ENCODE measurements at regions not wholly inside any gene's neighbourhood (a gene's known extent, or its start where the extent isn't known, plus 50 kb on each side); places are given as distances from the start of the nearest gene placed in this dataset.

DNA sequence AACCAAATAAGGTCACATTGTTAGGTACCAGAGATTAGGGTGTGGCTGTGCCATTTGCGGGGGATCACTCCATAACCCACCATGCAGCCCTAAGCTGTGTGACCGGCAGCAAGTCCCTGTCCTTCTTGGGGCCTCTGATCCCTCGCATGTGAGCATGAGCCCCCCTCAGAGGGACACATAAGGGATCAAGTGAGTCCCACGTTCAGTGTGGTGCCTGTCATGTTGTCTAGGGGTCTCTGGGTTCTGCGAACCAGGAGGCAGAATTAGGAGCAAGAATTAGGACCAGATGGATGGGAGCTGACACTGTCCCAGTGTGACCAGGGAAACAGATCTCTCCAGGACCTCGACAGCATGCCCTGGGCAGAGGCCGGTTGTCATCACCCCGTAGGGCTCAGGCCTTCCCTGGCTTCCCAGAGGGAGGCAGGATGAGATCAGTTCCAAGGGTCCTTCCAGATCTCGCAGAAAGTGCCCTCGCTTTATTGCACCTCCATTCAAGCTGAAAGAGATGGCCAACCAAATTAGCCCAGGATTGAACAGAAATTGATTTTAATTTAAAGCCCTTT, 113.2 kb upstream of the OTOS start:
- H3K9me3 ChIP-seq (ENCODE audit: low read length) = no peaks in the 10 kb centered on the region
- H3K4me3 ChIP-seq (ENCODE audit: low read depth in 1 of 2, low read length in 2 of 2) = no peak overlapping the region
- H3K4me1 ChIP-seq (ENCODE audit: insufficient read depth, low read length) = peaks cover 13% of the 10 kb centered on the region
- H3K36me3 ChIP-seq (ENCODE audit: insufficient read depth, low read length) = no peaks in the 10 kb centered on the region
- H3K27me3 ChIP-seq (ENCODE audit: control insufficient read depth in 1 of 2, insufficient read depth in 2 of 2, low read length in 2 of 2) = no peaks in the 10 kb centered on the region
- no peak overlapping the region for H3K27ac ChIP-seq (ENCODE audit: low read depth, low read length)
- no peak overlapping the region for H3K9ac ChIP-seq (ENCODE audit: low read length)

DNA sequence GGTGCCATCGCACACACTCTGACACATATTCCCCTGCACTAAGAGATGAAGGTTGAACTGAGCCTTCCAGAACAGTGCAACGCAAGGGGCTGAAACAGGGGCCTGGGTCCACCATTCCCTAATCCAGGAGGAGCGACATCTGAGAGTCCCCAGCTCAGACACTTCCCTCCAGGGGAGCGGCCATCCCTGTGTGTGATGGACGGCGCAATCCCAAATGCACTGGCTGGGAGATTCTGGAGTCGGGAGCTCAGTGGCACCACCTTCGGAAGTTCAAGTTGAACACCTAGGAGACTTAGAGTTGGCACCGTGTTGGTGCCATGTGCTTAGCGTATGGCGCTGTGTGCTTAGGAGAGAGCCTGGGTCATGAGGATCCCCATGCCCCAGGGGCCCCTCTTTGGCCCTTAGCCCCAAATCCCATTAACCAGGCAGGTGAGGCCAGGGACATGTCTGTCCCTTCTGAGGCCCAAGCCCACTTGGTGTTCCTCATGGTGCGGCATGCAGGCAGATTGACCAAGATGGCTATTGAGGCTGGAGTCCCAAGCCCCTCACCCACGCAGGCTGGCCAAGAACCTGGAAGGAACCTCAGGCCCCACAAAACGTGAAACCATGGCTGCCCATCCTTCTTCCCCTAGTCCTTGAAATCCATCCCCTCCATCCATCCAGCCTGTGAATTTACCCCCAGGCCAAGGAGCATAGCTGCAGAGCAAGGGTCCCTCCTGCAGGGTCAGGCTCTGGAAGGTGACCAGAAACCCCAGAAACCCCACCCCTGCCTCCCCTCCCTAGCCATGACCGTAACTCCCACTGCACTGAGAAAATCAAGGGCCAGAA, 114.1 kb upstream of the OTOS start:
- Histone ChIP-seq H3K4me3 (ENCODE audit: low read depth in 1 of 2, low read length in 2 of 2) (no peak overlapping the region), H3K27ac (ENCODE audit: low read depth, low read length) (no peak overlapping the region), H3K36me3 (ENCODE audit: insufficient read depth, low read length) (no peaks in the 10 kb centered on the region), H3K4me1 (ENCODE audit: insufficient read depth, low read length) (peaks cover 22% of the 10 kb centered on the region), H3K27me3 (ENCODE audit: control insufficient read depth in 1 of 2, insufficient read depth in 2 of 2, low read length in 2 of 2) (no peaks in the 10 kb centered on the region), H3K9ac (ENCODE audit: low read length) (no peak overlapping the region), H3K9me3 (ENCODE audit: low read length) (no peaks in the 10 kb centered on the region)

DNA sequence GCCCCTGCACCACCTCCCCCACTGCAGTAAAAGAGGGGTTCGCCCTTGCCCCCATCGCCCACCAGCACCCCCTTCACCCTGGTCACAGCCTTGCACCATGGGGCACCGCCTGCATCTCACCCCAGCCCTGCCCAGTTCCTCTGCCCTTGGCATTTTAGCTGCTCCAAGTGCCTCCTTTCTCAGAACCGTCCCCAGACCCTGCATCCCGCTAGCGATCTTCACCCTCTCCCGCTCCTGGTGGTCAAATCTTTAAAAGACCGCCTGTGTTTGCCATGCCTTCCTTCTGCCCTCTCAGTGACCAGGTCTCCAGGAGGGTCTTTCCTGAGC, 114.7 kb upstream of the OTOS start:
- Histone ChIP-seq H3K9ac (ENCODE audit: low read length) (no peak overlapping the region), H3K4me1 (ENCODE audit: insufficient read depth, low read length) (peaks cover 27% of the 10 kb centered on the region), H3K27ac (ENCODE audit: low read depth, low read length) (no peak overlapping the region), H3K9me3 (ENCODE audit: low read length) (no peaks in the 10 kb centered on the region), H3K4me3 (ENCODE audit: low read depth in 1 of 2, low read length in 2 of 2) (no peak overlapping the region), H3K27me3 (ENCODE audit: control insufficient read depth in 1 of 2, insufficient read depth in 2 of 2, low read length in 2 of 2) (no peaks in the 10 kb centered on the region), H3K36me3 (ENCODE audit: insufficient read depth, low read length) (no peaks in the 10 kb centered on the region)

DNA sequence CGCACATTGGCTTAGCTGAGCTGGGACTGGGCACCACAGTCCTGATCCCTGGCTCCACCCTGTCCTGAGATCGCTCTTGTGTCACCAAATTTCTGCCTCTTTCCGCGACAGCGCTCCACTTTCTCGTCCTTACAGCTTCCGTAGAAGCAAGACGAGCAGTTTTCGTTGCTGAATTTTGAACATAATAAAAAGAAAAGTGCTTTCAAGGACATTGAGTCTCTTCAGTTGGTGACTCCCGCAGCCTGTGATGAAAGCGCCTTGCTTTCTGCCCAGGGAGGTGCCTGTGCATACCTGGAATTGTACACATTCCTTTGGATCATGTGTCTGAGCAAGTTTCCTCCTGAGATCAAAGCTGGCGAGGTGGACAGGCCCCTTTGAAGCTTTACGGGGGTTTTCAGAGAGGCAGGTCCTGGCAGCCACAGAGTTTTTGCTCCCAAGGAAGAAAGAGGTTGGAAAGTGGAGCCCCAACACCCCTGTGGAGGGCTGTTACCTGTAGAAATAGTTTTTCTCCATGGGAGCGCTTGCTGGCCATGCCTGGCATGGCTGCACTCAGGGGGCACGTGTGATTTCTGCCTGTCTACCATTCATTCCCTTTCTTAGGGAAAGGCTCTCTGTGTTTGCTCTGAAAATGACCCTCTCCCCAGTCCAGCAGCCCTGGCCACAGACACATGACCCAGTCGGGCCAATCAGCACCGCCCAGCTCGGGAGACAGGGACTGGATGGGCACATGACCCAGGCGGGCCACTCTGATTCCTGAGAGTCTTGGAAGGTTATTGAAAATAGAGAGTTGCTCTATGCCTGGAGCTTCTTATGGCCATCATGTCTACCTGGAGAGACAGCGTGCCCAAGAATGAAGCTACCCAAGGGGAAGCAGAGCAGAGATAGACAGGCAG, 115.6 kb upstream of the OTOS start:
- H3K36me3 ChIP-seq (ENCODE audit: insufficient read depth, low read length) = no peaks in the 10 kb centered on the region
- no peak overlapping the region for H3K27ac ChIP-seq (ENCODE audit: low read depth, low read length)
- H3K4me3 ChIP-seq (ENCODE audit: low read depth in 1 of 2, low read length in 2 of 2) = no peak overlapping the region
- no peaks in the 10 kb centered on the region for H3K9me3 ChIP-seq (ENCODE audit: low read length)
- H3K4me1 ChIP-seq (ENCODE audit: insufficient read depth, low read length) = peaks cover 22% of the 10 kb centered on the region
- H3K27me3 ChIP-seq (ENCODE audit: control insufficient read depth in 1 of 2, insufficient read depth in 2 of 2, low read length in 2 of 2) = no peaks in the 10 kb centered on the region
- no peak overlapping the region for H3K9ac ChIP-seq (ENCODE audit: low read length)

DNA sequence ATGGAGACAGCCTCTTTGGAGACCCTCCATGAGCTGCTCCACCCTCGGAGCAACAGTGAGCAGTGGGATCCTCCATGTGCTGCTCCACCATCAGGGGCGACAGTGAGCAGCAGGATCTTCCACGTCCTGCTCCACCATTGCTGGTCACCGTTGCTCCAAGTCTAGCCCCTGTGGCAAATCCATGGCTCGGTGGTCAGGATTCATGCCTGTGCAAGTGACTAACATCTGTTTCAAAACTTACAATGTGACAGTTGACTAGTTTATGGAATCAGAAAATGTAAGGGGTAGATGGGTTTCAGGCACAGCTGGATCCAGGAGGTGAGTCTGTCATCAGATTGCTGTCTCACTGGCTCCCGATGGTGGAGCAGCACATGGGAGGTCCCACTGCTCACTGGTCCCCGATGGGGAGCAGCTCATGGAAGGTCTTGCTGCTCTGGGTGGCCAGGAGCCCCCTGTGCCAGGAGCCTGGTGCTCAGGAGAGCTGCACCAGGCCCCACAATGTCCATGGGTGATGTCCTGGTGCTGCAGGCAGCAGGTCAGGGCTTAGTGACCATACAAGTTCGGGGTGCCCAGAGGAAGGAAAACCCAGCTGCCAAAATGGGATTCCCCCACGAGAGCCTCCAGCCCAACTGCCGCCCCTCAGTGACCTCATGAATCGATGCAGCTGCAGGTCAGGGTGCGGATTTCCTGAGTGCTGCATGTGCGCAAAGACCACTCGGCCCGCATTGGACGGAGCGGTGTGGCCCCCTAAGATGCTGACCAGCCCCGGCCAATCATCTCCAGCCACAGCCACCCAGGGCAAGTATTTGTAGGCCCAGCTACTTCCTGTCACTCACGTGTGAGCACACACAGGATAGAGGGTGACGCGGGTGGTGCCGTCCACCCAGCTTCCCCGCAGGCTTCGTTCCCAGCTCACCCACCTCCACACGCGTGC, 116.5 kb upstream of the OTOS start:
- H3K36me3 ChIP-seq (ENCODE audit: insufficient read depth, low read length) = no peaks in the 10 kb centered on the region
- no peaks in the 10 kb centered on the region for H3K27me3 ChIP-seq (ENCODE audit: control insufficient read depth in 1 of 2, insufficient read depth in 2 of 2, low read length in 2 of 2)
- peaks cover 2% of the 10 kb centered on the region for H3K9me3 ChIP-seq (ENCODE audit: low read length)
- H3K4me3 ChIP-seq (ENCODE audit: low read depth in 1 of 2, low read length in 2 of 2) = no peak overlapping the region
- no peak overlapping the region for H3K9ac ChIP-seq (ENCODE audit: low read length)
- H3K4me1 ChIP-seq (ENCODE audit: insufficient read depth, low read length) = peaks cover 14% of the 10 kb centered on the region
- H3K27ac ChIP-seq (ENCODE audit: low read depth, low read length) = no peak overlapping the region

DNA sequence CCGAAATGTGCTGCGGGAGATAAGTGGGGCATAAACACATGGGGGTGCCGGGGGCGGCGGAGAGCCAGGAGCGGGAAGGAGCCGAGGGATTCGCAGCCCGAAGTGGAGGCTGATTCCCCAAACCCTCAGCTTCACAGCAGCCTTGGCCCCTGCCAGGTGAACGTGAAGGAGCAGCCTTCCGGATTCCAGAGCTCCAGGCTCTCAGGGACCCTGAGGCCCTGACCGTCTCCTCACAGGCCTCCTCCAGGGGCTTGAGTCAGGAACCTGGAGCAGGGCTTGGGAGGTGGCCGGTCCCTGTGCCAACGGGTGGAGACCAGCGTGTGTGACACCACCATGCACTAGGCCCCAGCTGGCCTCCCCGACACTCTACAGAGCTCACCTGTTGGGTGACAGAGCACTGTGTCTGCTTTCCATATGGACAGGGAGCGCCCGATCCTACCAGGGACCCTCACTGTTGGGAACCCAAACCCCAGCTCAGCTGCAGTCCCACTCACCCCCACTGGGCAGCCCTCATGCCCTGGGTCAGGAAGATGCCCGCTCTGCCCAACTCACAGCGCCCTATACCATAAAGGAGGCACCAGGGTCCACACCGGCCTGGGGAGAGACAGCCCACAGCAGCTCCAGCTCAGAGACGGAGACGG, 117.6 kb upstream of the OTOS start:
- Histone ChIP-seq H3K9ac (ENCODE audit: low read length) (no peak overlapping the region), H3K27ac (ENCODE audit: low read depth, low read length) (no peak overlapping the region)

DNA sequence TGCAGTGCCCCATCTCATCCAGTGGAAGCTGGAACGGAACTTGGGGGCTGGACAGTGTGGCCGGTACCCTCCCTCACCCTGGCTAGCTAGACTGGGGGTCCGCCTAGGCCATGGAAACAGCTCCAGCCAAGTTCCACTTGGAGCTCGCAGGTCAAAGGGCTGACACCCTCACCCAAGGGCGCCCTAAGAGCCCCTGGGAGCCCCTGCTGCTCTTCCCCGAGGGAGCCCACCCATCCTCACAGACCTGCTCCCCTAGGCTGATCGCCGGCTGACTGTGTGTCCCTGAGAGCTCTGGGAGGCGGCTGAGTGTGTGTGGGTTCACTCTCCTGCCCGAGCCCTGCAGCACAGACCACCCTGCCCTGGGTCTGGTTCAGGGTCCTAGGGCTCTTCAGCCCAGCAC, 118.2 kb upstream of the OTOS start:
- no peak overlapping the region for H3K4me3 ChIP-seq (ENCODE audit: low read depth in 1 of 2, low read length in 2 of 2)
- peaks cover 5% of the 10 kb centered on the region for H3K9me3 ChIP-seq (ENCODE audit: low read length)
- H3K4me1 ChIP-seq (ENCODE audit: insufficient read depth, low read length) = peaks cover 14% of the 10 kb centered on the region
- no peaks in the 10 kb centered on the region for H3K36me3 ChIP-seq (ENCODE audit: insufficient read depth, low read length)
- H3K27ac ChIP-seq (ENCODE audit: low read depth, low read length) = no peak overlapping the region
- no peak overlapping the region for H3K9ac ChIP-seq (ENCODE audit: low read length)
- H3K27me3 ChIP-seq (ENCODE audit: control insufficient read depth in 1 of 2, insufficient read depth in 2 of 2, low read length in 2 of 2) = no peaks in the 10 kb centered on the region

More for the DNA sequence above, 117.6 kb upstream of the OTOS start:
- Histone ChIP-seq H3K4me3 (ENCODE audit: low read depth in 1 of 2, low read length in 2 of 2) (no peak overlapping the region), H3K4me1 (ENCODE audit: insufficient read depth, low read length) (peaks cover 14% of the 10 kb centered on the region), H3K27me3 (ENCODE audit: control insufficient read depth in 1 of 2, insufficient read depth in 2 of 2, low read length in 2 of 2) (no peaks in the 10 kb centered on the region), H3K36me3 (ENCODE audit: insufficient read depth, low read length) (no peaks in the 10 kb centered on the region), H3K9me3 (ENCODE audit: low read length) (peaks cover 5% of the 10 kb centered on the region)

DNA sequence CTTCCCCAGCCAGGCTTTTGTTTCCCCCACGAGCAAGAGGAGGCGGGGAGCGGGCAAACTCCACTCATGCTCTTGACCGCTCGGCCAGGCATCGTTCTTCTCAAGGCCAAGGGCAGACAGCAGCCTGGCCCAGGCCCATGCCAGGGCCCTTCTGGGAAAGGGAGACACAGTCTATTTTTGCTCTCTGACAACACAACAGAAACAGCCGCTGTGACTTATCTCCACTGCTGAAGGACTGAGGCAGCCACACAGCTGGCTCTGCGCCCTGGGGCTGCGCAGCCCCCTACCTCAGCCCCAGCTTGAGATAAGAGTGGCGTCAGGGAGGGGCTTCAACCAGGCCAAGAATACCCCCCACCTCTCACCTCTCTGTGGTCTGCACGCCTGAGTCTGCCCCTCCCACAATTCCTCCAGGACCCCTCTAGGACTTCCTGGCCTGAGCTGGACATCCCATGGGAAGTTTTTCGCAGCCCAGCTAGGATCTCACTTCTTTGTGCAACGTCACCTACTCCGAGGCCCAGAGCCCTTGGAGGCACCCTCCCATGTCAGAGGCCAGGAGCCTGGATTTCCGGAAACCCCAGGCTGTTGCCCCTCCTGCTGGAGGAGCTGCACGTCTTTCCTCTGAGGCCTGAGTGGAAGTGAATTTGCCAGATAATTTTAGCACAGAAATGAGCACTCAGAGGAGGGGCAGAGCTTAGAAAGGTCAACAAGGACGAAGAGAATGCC, 118.9 kb upstream of the OTOS start:
- peaks cover 5% of the 10 kb centered on the region for H3K9me3 ChIP-seq (ENCODE audit: low read length)
- H3K4me1 ChIP-seq (ENCODE audit: insufficient read depth, low read length) = peaks cover 14% of the 10 kb centered on the region
- no peak overlapping the region for H3K27ac ChIP-seq (ENCODE audit: low read depth, low read length)
- no peaks in the 10 kb centered on the region for H3K27me3 ChIP-seq (ENCODE audit: control insufficient read depth in 1 of 2, insufficient read depth in 2 of 2, low read length in 2 of 2)
- H3K36me3 ChIP-seq (ENCODE audit: insufficient read depth, low read length) = no peaks in the 10 kb centered on the region
- H3K4me3 ChIP-seq (ENCODE audit: low read depth in 1 of 2, low read length in 2 of 2) = no peak overlapping the region
- no peak overlapping the region for H3K9ac ChIP-seq (ENCODE audit: low read length)

DNA sequence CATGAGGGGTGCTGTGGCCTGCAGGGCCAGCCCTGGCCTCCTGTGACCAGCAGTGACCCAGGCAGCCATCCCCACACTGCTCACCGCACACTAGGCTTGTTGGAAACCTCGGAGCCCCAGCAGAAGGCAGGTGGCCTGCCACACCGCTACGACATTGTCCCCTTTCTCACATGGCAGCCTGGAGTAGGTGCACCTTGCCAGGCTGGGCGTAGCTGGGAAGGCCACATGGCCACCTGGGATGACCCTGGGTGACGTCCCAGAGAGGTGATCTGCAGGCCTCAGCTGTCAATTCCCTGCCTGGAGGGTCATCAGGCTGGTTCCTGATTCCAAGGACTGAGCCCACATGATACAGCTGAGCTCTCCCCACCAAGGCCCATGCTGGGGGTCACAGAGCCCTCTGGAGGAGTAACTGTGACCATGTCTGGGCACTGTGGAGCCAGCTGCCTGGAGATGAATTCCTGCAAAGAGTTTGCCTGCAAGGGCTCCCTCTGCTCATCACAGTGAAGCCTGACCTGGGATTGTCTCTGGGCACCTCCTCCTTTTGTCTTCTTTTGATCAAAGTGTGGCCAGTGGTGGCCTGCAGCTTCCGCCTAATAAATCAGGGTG, 119.6 kb upstream of the OTOS start:
- H3K9me3 ChIP-seq (ENCODE audit: low read length) = peaks cover 5% of the 10 kb centered on the region
- no peak overlapping the region for H3K9ac ChIP-seq (ENCODE audit: low read length)
- no peaks in the 10 kb centered on the region for H3K36me3 ChIP-seq (ENCODE audit: insufficient read depth, low read length)
- H3K27ac ChIP-seq (ENCODE audit: low read depth, low read length) = no peak overlapping the region
- no peaks in the 10 kb centered on the region for H3K27me3 ChIP-seq (ENCODE audit: control insufficient read depth in 1 of 2, insufficient read depth in 2 of 2, low read length in 2 of 2)
- peaks cover 14% of the 10 kb centered on the region for H3K4me1 ChIP-seq (ENCODE audit: insufficient read depth, low read length)
- no peak overlapping the region for H3K4me3 ChIP-seq (ENCODE audit: low read depth in 1 of 2, low read length in 2 of 2)

DNA sequence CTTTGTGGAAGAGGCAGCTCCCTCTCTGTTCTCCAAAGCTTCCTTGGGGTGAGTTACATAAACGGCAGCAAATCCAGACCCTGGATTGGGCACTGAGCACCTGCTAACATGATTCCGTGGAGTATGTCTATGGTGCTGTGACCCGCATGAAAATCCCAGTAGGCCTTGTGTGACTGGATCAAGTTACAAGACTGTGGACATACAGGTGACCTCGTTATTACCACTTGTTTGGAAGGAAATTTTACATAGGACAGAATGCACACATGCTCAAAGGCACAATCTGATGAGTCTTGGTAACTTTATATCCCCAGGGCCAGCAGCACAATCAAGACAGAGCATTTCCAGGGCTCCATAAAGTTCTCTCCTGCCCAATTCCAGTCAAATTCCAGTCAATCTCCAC, 120.2 kb upstream of the OTOS start:
- peaks cover 14% of the 10 kb centered on the region for H3K4me1 ChIP-seq (ENCODE audit: insufficient read depth, low read length)
- no peaks in the 10 kb centered on the region for H3K27me3 ChIP-seq (ENCODE audit: control insufficient read depth in 1 of 2, insufficient read depth in 2 of 2, low read length in 2 of 2)
- H3K36me3 ChIP-seq (ENCODE audit: insufficient read depth, low read length) = no peaks in the 10 kb centered on the region
- peaks cover 5% of the 10 kb centered on the region for H3K9me3 ChIP-seq (ENCODE audit: low read length)
- H3K4me3 ChIP-seq (ENCODE audit: low read depth in 1 of 2, low read length in 2 of 2) = no peak overlapping the region
- no peak overlapping the region for H3K27ac ChIP-seq (ENCODE audit: low read depth, low read length)
- H3K9ac ChIP-seq (ENCODE audit: low read length) = no peak overlapping the region

Data from muscle layer of colon (tissue), 2 donors.